HG03354 (cell line): ENCODE measurements at regions not wholly inside any gene's neighbourhood (a gene's known extent, or its start where the extent isn't known, plus 50 kb on each side); places are given as distances from the start of the nearest gene placed in this dataset.
A peak's percentile ranks its signal among the peaks of the same experiment; 100 is the strongest.

ENCODE experiments used
- ATAC-seq: cut with Tn5 transposase; IDR thresholded peaks from one replicate; pipeline ENCODE4 v1.9.1; 2021; ENCODE audit warnings: mild to moderate bottlenecking; ENCODE audit not compliant: unreplicated experiment, poor library complexity, severe bottlenecking

- peak; percentile 79 for ATAC-seq
These were observed 102.6 kb upstream of the MYCBP2 start for GRCh38 chr13:77429320-77430142.

GRCh38 chr13:77425705-77426104 is 98.8 kb upstream of the MYCBP2 start:
- ATAC-seq, result no peak

GRCh38 chr13:77423296-77423695 is 96.4 kb upstream of the MYCBP2 start:
- no peak for ATAC-seq

GRCh38 chr13:77422724-77423123 is 95.8 kb upstream of the MYCBP2 start:
- no peak for ATAC-seq

- ATAC-seq, result no peak
These were observed 91.0 kb upstream of the MYCBP2 start for GRCh38 chr13:77417897-77418296.

- ATAC-seq, result no peak
These were observed 89.8 kb upstream of the MYCBP2 start for GRCh38 chr13:77416666-77417212.

- peak; percentile 85 for ATAC-seq
These were observed 88.6 kb upstream of the MYCBP2 start for GRCh38 chr13:77415253-77416071.

GRCh38 chr13:77412860-77413259 is 86.0 kb upstream of the MYCBP2 start:
- ATAC-seq, result no peak

GRCh38 chr13:77412116-77412635 is 85.3 kb upstream of the MYCBP2 start:
- no peak for ATAC-seq

- no peak for ATAC-seq
These were observed 82.5 kb upstream of the MYCBP2 start for GRCh38 chr13:77409412-77409811.

- ATAC-seq, result no peak
These were observed 79.9 kb upstream of the MYCBP2 start for GRCh38 chr13:77406644-77407440.

GRCh38 chr13:77398825-77399620 is 72.1 kb upstream of the MYCBP2 start:
- no peak for ATAC-seq

- no peak for ATAC-seq
These were observed 70.7 kb upstream of the MYCBP2 start for GRCh38 chr13:77397636-77398035.

- ATAC-seq, result no peak
These were observed 64.6 kb upstream of the MYCBP2 start for GRCh38 chr13:77391475-77391874.

- ATAC-seq, result no peak
These were observed 63.5 kb upstream of the MYCBP2 start for GRCh38 chr13:77390391-77390790.

GRCh38 chr13:77389625-77390000 is 62.7 kb upstream of the MYCBP2 start:
- peak; percentile 80 for ATAC-seq

- ATAC-seq, result peak; percentile 24
These were observed 62.2 kb upstream of the MYCBP2 start for GRCh38 chr13:77388944-77389624.

GRCh38 chr13:77387607-77388200 is 60.8 kb upstream of the MYCBP2 start:
- no peak for ATAC-seq
